Activated T-helper 1 cell treated with anti-CD3 and anti-CD28 coated beads, Interleukin-12 subunit alpha, Interleukin-12 subunit beta, Interleukin-2, Interleukin-4 antibody, amounts not matched to agents 30 ng/mL and 10 ng/mL and 1 ng/mL, durations not matched to agents 14 hours and 24 hours and 36 hours (primary cell): ENCODE measurements at regions not wholly inside any gene's neighbourhood (a gene's known extent, or its start where the extent isn't known, plus 50 kb on each side); places are given as distances from the start of the nearest gene placed in this dataset.
"Not testable (repeated sequence)": the region's sequence is repeated elsewhere in the genome, so short reads cannot be mapped to it uniquely, and the experiment has no call there.

Experiments
- DNase-seq: peaks from one replicate; pipeline ENCODE4 v3.0.0; 2021; ENCODE audit warnings: low spot score
- H3K27ac Mint-ChIP-seq: one replicate; pipeline ENCODE4 v1.8.0; 2021; ENCODE audit warnings: mild to moderate bottlenecking, mixed read lengths
- H3K27me3 Mint-ChIP-seq: one replicate; pipeline ENCODE4 v1.8.0; 2022; ENCODE audit warnings: mild to moderate bottlenecking, moderate library complexity, mixed read lengths; ENCODE audit not compliant: insufficient read depth
- H3K36me3 Mint-ChIP-seq: one replicate; pipeline ENCODE4 v1.8.0; 2021; ENCODE audit warnings: low read depth, mixed read lengths
- H3K4me1 Mint-ChIP-seq: one replicate; pipeline ENCODE4 v1.8.0; 2021; ENCODE audit warnings: low read depth, mixed read lengths
- H3K4me3 Mint-ChIP-seq: one replicate; pipeline ENCODE4 v1.8.0; 2021; ENCODE audit warnings: mild to moderate bottlenecking, moderate library complexity, mixed read lengths
- H3K9me3 Mint-ChIP-seq: one replicate; pipeline ENCODE4 v1.8.0; 2021; ENCODE audit warnings: mixed read lengths
- intact Hi-C: fragments of 100-400 bp; cut with micrococcal nuclease; formaldehyde crosslinking; loops from one replicate; pipeline ENCODE4 v1.15.1; 2024

- Mint-ChIP-seq H3K36me3 (no peaks in the 10 kb centered on the region), H3K27me3 (no peaks in the 10 kb centered on the region), H3K4me1 (no peaks in the 10 kb centered on the region), H3K4me3 (no peak overlapping the region), H3K27ac (no peak overlapping the region), H3K9me3 (no peaks in the 10 kb centered on the region)
- no peak for DNase-seq
- intact Hi-C loops: no loop called here
Observed at GRCh38 chr7:109637428-109637990, 1067.8 kb downstream of the DNAJB9 start.

GRCh38 chr7:109638321-109638720, 1068.6 kb downstream of the DNAJB9 start:
- Mint-ChIP-seq H3K36me3 (no peaks in the 10 kb centered on the region), H3K27ac (no peak overlapping the region), H3K4me1 (no peaks in the 10 kb centered on the region), H3K27me3 (no peaks in the 10 kb centered on the region), H3K4me3 (no peak overlapping the region), H3K9me3 (no peaks in the 10 kb centered on the region)
- intact Hi-C loops: no loop called here
- DNase-seq: no peak

- DNase-seq: no peak
- no peaks in the 10 kb centered on the region for H3K9me3 Mint-ChIP-seq
Observed at GRCh38 chr7:109639561-109639960, 1069.9 kb downstream of the DNAJB9 start.

GRCh38 chr7:109641445-109641844, 1071.8 kb downstream of the DNAJB9 start:
- Mint-ChIP-seq H3K4me3 (no peak overlapping the region), H3K27me3 (no peaks in the 10 kb centered on the region), H3K36me3 (no peaks in the 10 kb centered on the region), H3K4me1 (no peaks in the 10 kb centered on the region), H3K27ac (no peak overlapping the region), H3K9me3 (no peaks in the 10 kb centered on the region)
- intact Hi-C loops: no loop called here
- DNase-seq: no peak

More at GRCh38 chr7:109639561-109639960, 1069.9 kb downstream of the DNAJB9 start:
- H3K36me3 Mint-ChIP-seq: no peaks in the 10 kb centered on the region
- H3K27me3 Mint-ChIP-seq: no peaks in the 10 kb centered on the region
- H3K4me1 Mint-ChIP-seq: no peaks in the 10 kb centered on the region
- intact Hi-C loops: no loop called here
- no peak overlapping the region for H3K27ac Mint-ChIP-seq
- no peak overlapping the region for H3K4me3 Mint-ChIP-seq

DNA sequence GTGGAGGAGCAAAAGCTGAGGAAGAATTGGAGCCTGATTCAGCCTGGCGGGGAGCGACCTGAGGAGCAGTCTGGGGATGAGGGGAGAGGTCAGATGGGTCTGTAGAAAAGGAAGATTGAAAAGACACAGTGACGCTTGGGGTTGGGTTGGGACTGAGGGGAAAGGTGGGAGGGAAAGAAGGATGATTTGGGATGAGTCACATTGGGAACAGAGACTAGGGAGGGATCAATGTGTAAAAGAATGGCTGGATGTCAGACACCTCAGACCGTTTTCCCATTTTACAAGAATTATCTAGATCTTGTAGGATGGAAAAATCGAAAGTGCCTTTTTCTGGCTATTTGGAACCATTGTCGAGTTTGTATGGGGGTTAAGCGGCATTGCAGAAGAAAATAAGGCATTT, 1076.5 kb downstream of the DNAJB9 start:
- Mint-ChIP-seq H3K4me1 (no peaks in the 10 kb centered on the region), H3K4me3 (no peak overlapping the region), H3K27me3 (no peaks in the 10 kb centered on the region), H3K36me3 (no peaks in the 10 kb centered on the region), H3K27ac (no peak overlapping the region), H3K9me3 (no peaks in the 10 kb centered on the region)
- intact Hi-C loops: no loop called here
- no peak for DNase-seq

DNA sequence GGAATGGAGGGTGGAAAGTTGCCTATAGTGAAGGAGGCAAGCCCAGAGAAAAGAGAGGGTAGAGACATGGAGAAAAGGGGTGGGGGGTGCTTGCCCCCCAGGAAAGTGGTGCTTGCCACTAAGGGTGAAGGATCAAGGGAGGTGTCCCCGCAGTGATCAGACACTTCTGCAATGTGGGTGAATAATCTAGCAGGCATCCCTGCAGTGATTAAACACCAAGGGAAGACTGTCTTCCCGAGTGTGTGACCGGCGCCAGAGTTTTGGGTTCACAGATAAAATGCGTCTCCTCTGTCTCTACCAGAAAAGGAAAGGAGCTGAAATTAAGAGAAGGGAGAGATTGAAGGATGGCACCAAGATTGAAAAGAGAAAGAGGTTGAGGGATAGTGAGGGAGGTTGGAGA, 1076.9 kb downstream of the DNAJB9 start:
- H3K4me3 Mint-ChIP-seq, H3K27me3 Mint-ChIP-seq, DNase-seq, H3K36me3 Mint-ChIP-seq, H3K4me1 Mint-ChIP-seq, H3K9me3 Mint-ChIP-seq, intact Hi-C loops, H3K27ac Mint-ChIP-seq: not testable (repeated sequence)

DNA sequence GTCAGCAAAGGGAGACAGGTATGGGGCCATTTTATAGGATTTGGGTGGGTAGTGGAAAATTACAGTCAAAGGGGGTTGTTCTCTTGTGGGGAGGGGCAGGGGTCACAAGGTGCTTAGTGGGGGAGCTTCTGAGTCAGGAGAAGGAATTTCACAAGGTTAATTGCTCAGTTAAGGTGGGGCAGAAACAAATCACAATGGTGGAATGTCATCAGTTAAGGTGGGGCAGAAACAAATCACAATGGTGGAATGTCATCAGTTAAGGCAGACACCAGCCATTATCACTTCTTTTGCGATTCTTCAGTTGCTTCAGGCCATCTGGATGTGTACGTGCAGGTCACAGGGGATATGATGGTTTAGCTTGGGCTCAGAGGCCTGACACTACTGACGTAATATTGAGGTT, 1077.6 kb downstream of the DNAJB9 start:
- H3K36me3 Mint-ChIP-seq, H3K27me3 Mint-ChIP-seq, intact Hi-C loops, DNase-seq, H3K27ac Mint-ChIP-seq, H3K4me1 Mint-ChIP-seq, H3K9me3 Mint-ChIP-seq, H3K4me3 Mint-ChIP-seq: not testable (repeated sequence)

GRCh38 chr7:109659261-109659660, 1089.6 kb downstream of the DNAJB9 start:
- no peaks in the 10 kb centered on the region for H3K27me3 Mint-ChIP-seq
- H3K4me1 Mint-ChIP-seq: no peaks in the 10 kb centered on the region
- H3K27ac Mint-ChIP-seq: no peak overlapping the region
- no peak overlapping the region for H3K4me3 Mint-ChIP-seq
- no peaks in the 10 kb centered on the region for H3K9me3 Mint-ChIP-seq
- intact Hi-C loops: no loop called here
- no peaks in the 10 kb centered on the region for H3K36me3 Mint-ChIP-seq
- no peak for DNase-seq

GRCh38 chr7:109660401-109660800, 1090.7 kb downstream of the DNAJB9 start:
- DNase-seq: no peak
- intact Hi-C loops: no loop called here
- no peaks in the 10 kb centered on the region for H3K4me1 Mint-ChIP-seq
- H3K27ac Mint-ChIP-seq: no peak overlapping the region
- H3K36me3 Mint-ChIP-seq: no peaks in the 10 kb centered on the region
- H3K4me3 Mint-ChIP-seq: no peak overlapping the region
- H3K9me3 Mint-ChIP-seq: no peaks in the 10 kb centered on the region
- H3K27me3 Mint-ChIP-seq: no peaks in the 10 kb centered on the region

GRCh38 chr7:109663806-109664205, 1094.1 kb downstream of the DNAJB9 start:
- no peaks in the 10 kb centered on the region for H3K27me3 Mint-ChIP-seq
- H3K36me3 Mint-ChIP-seq: no peaks in the 10 kb centered on the region
- H3K9me3 Mint-ChIP-seq: no peaks in the 10 kb centered on the region
- H3K4me1 Mint-ChIP-seq: no peaks in the 10 kb centered on the region
- no peak overlapping the region for H3K27ac Mint-ChIP-seq
- H3K4me3 Mint-ChIP-seq: no peak overlapping the region
- DNase-seq: no peak
- intact Hi-C loops: no loop called here

DNA sequence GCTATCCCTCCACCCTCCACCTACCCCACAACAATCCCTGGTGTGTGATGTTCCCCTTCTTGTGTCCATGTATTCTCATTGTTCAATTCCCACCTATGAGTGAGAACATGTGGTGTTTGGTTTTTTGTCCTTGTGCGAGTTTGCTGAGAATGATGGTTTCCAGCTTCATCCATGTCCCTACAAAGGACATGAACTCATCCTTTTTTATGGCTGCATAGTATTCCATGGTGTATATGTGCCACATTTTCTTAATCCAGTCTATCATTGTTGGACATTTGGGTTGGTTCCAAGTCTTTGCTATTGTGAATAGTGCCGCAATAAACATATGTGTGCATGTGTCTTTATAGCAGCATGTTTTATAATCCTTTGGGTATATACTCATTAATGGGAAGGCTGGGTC, 1117.6 kb downstream of the DNAJB9 start:
- H3K27me3 Mint-ChIP-seq, H3K4me1 Mint-ChIP-seq, H3K9me3 Mint-ChIP-seq, DNase-seq, H3K4me3 Mint-ChIP-seq, H3K36me3 Mint-ChIP-seq, H3K27ac Mint-ChIP-seq, intact Hi-C loops: not testable (repeated sequence)

- H3K4me1 Mint-ChIP-seq, H3K36me3 Mint-ChIP-seq, H3K4me3 Mint-ChIP-seq, H3K9me3 Mint-ChIP-seq, DNase-seq, H3K27me3 Mint-ChIP-seq, H3K27ac Mint-ChIP-seq, intact Hi-C loops: not testable (repeated sequence)
Observed at GRCh38 chr7:109692613-109693012, 1122.9 kb downstream of the DNAJB9 start.

DNA sequence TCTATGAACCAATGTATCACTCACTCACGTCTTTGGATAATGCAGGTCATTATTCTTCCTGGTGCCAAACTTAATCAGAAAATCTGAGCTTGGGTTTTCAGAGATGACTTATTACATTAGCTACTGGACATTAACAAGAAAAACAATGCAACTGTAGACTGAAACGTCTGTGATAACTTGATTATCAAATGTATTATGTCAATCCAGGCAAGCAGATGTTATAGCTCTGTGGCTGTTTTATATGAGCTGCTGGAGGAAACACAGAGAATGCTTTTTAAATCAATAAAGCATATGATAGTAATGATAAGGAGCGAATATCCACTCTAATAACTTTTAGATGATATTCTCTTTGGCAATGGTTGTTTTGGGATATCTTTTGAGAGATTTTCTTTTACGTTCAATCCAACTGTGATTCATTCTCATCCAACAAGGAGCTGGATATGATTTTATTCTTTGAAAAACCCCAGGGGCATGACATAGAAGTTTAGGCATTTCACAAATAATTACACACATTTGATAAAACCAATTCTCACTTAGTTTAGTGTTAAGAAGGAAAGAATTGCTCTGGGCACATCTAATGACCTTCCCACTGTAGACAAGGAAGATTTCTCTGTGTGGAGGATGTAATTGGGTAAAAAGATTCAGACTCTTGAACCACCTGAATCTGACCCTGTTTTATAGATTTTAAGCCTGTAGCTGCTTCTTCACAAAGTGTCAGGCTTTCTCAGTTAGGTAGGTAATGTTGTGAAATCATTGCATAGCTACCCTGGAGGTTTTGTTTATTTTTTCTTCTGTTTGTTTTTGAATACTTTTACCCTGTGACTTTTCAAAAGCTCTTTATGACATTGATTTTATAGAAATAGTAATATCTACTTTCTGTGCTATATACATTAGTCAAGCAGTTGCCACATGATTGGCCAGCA, 1124.7 kb downstream of the DNAJB9 start:
- Mint-ChIP-seq H3K36me3 (no peaks in the 10 kb centered on the region), H3K27ac (no peak overlapping the region)
- intact Hi-C loops: no loop called here

More for the DNA sequence above, 1124.7 kb downstream of the DNAJB9 start:
- no peaks in the 10 kb centered on the region for H3K4me1 Mint-ChIP-seq
- H3K4me3 Mint-ChIP-seq: no peak overlapping the region
- H3K9me3 Mint-ChIP-seq: peaks cover 4% of the 10 kb centered on the region
- H3K27me3 Mint-ChIP-seq: no peaks in the 10 kb centered on the region
- no peak for DNase-seq
